Ishikawa (cell line): ENCODE measurements at regions not wholly inside any gene's neighbourhood (a gene's known extent, or its start where the extent isn't known, plus 50 kb on each side); places are given as distances from the start of the nearest gene placed in this dataset.

ENCODE experiments used
- CEBPB ChIP-seq: IDR thresholded peaks from 2 replicates; pipeline ENCODE4 v1.6.1; 2012
- EGR1 ChIP-seq: IDR thresholded peaks from 2 replicates; pipeline ENCODE4 v1.6.1; 2012
- EP300 ChIP-seq: IDR thresholded peaks from 2 replicates; pipeline ENCODE4 v1.6.1; 2012; ENCODE audit warnings: borderline replicate concordance
- RAD21 ChIP-seq: IDR thresholded peaks from 2 replicates; pipeline ENCODE4 v1.6.1; 2012; ENCODE audit warnings: low read depth
- TAF1 ChIP-seq: IDR thresholded peaks from 2 replicates; pipeline ENCODE4 v1.6.1; 2012; ENCODE audit warnings: low read depth, mild to moderate bottlenecking
- TCF12 ChIP-seq: IDR thresholded peaks from 2 replicates; pipeline ENCODE4 v1.6.1; 2012; ENCODE audit warnings: low read depth
- TEAD4 ChIP-seq: IDR thresholded peaks from 2 replicates; pipeline ENCODE4 v1.6.1; 2012
- YY1 ChIP-seq: IDR thresholded peaks from 2 replicates; pipeline ENCODE4 v1.6.1; 2012; ENCODE audit warnings: low read depth
- ZBTB7A ChIP-seq: IDR thresholded peaks from 2 replicates; pipeline ENCODE4 v1.6.1; 2012; ENCODE audit warnings: low read depth
- TF ChIP-seq, protein P1 (sequence below): IDR thresholded peaks from 2 replicates; pipeline ENCODE4 v1.6.1; 2012
- TF ChIP-seq, protein P2 (sequence below): IDR thresholded peaks from 2 replicates; pipeline ENCODE4 v1.6.1; 2012
- TF ChIP-seq, protein P3 (sequence below): IDR thresholded peaks from 2 replicates; pipeline ENCODE4 v1.6.1; 2012; ENCODE audit warnings: low read depth, mild to moderate bottlenecking

DNA sequence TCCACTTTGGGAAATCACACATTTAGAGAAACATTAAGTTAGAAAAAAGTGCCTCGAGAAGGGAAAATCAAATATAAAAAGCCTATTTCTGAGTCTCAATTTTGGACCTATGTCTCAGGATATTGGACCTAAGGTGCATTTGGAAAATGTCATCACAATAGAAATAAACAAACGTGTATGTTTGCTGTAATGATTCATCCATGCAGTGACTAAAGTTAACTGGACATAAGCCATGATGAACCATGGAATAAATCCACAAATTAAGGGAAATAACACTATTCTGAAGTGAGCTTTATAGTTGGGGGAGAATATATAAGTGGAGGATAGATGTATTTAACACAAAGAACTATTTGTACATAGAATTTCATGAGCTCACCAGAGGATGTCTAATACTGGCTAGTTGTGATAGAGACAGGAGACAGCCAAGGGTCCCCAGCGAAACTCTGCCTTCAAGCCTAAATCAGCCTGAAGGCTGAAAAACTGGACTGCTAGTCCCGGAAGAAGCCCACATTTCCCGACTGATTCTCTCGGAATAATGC, 963.3 kb upstream of the SPRY2 start:
- TF ChIP-seq, protein P1, sequence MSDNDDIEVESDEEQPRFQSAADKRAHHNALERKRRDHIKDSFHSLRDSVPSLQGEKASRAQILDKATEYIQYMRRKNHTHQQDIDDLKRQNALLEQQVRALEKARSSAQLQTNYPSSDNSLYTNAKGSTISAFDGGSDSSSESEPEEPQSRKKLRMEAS = no peak
- TF ChIP-seq, protein P2, sequence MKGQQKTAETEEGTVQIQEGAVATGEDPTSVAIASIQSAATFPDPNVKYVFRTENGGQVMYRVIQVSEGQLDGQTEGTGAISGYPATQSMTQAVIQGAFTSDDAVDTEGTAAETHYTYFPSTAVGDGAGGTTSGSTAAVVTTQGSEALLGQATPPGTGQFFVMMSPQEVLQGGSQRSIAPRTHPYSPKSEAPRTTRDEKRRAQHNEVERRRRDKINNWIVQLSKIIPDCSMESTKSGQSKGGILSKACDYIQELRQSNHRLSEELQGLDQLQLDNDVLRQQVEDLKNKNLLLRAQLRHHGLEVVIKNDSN = no peak
- TF ChIP-seq TCF12 = no peak
- TF ChIP-seq, protein P3, sequence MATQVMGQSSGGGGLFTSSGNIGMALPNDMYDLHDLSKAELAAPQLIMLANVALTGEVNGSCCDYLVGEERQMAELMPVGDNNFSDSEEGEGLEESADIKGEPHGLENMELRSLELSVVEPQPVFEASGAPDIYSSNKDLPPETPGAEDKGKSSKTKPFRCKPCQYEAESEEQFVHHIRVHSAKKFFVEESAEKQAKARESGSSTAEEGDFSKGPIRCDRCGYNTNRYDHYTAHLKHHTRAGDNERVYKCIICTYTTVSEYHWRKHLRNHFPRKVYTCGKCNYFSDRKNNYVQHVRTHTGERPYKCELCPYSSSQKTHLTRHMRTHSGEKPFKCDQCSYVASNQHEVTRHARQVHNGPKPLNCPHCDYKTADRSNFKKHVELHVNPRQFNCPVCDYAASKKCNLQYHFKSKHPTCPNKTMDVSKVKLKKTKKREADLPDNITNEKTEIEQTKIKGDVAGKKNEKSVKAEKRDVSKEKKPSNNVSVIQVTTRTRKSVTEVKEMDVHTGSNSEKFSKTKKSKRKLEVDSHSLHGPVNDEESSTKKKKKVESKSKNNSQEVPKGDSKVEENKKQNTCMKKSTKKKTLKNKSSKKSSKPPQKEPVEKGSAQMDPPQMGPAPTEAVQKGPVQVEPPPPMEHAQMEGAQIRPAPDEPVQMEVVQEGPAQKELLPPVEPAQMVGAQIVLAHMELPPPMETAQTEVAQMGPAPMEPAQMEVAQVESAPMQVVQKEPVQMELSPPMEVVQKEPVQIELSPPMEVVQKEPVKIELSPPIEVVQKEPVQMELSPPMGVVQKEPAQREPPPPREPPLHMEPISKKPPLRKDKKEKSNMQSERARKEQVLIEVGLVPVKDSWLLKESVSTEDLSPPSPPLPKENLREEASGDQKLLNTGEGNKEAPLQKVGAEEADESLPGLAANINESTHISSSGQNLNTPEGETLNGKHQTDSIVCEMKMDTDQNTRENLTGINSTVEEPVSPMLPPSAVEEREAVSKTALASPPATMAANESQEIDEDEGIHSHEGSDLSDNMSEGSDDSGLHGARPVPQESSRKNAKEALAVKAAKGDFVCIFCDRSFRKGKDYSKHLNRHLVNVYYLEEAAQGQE = no peak
- TF ChIP-seq EP300 = no peak
- no peak for TF ChIP-seq TAF1
- no peak for TF ChIP-seq ZBTB7A
- no peak for TF ChIP-seq CEBPB
- no peak for TF ChIP-seq YY1
- TF ChIP-seq RAD21 = no peak
- TF ChIP-seq TEAD4 = no peak
- TF ChIP-seq EGR1 = no peak
